Thoracic aorta (tissue), 2 donors: ENCODE measurements at regions not wholly inside any gene's neighbourhood (a gene's known extent, or its start where the extent isn't known, plus 50 kb on each side); places are given as distances from the start of the nearest gene placed in this dataset.

Experiments used
- ATAC-seq: fragments of 150-250 bp; one replicate; pipeline ENCODE4 v1.8.0; 2017; ENCODE audit warnings: low read depth; ENCODE audit not compliant: insufficient number of reproducible peaks, low FRiP score
- DNase-seq: peaks from one replicate; pipeline ENCODE4 v3.0.0-alpha.2; 2020; ENCODE audit warnings: low spot score
- H3K27ac ChIP-seq, 2 donors: fragments of 200-600 bp; sonication (generic); 1 replicate in 1 of 2; 2 replicates in 1 of 2; pipeline ENCODE4 v1.5.1; 2016; ENCODE audit warnings: mild to moderate bottlenecking in 2 of 2, moderate library complexity in 2 of 2
- H3K27me3 ChIP-seq: fragments of 200-600 bp; sonication (generic); replicated peaks from 2 replicates; pipeline ENCODE4 v1.6.0; 2016; ENCODE audit warnings: mild to moderate bottlenecking; ENCODE audit not compliant: insufficient read depth
- H3K36me3 ChIP-seq: fragments of 200-600 bp; sonication (generic); one replicate; pipeline ENCODE4 v1.5.1; 2016
- H3K4me1 ChIP-seq, 2 donors: fragments of 200-600 bp; sonication (generic); 1 replicate in 1 of 2; 2 replicates in 1 of 2; pipeline versions ENCODE4 v1.5.1 to v1.6.0; 2016; ENCODE audit warnings: low read depth in 2 of 2, mild to moderate bottlenecking in 1 of 2; ENCODE audit not compliant: control insufficient read depth in 1 of 2
- H3K4me3 ChIP-seq: fragments of 200-600 bp; sonication (generic); 2 replicates; pipeline ENCODE4 v1.5.1; 2016; ENCODE audit warnings: mild to moderate bottlenecking
- H3K9me3 ChIP-seq: fragments of 200-600 bp; sonication (generic); 2 replicates; pipeline ENCODE4 v1.5.1; 2016
- CTCF ChIP-seq: fragments of 200-600 bp; sonication (generic); IDR thresholded peaks from one replicate; pipeline ENCODE4 v1.5.1; 2019; ENCODE audit warnings: antibody characterized with exemption

- DNase-seq (no peak), ATAC-seq (no peak)
- Histone ChIP-seq H3K36me3 (no peaks in the 10 kb centered on the region), H3K27me3 (no peaks in the 10 kb centered on the region), H3K4me3 (no peak overlapping the region), H3K27ac (no peak overlapping the region), H3K4me1 (peaks cover 0 to 8% of the 10 kb centered on the region in 2 donors), H3K9me3 (no peaks in the 10 kb centered on the region)
- TF ChIP-seq CTCF, result no peak
Measured at GRCh38 chr15:95138604-95139270, 907.4 kb downstream of the MCTP2 start.

- Histone ChIP-seq H3K4me1 (peaks cover 0 to 8% of the 10 kb centered on the region in 2 donors), H3K9me3 (no peaks in the 10 kb centered on the region), H3K4me3 (no peak overlapping the region), H3K27me3 (no peaks in the 10 kb centered on the region), H3K36me3 (no peaks in the 10 kb centered on the region), H3K27ac (no peak overlapping the region)
- ATAC-seq, result no peak
- TF ChIP-seq CTCF, result no peak
- DNase-seq, result no peak
Measured at GRCh38 chr15:95141486-95141885, 910.1 kb downstream of the MCTP2 start.

- H3K27me3 ChIP-seq, result no peaks in the 10 kb centered on the region
- DNase-seq (no peak), ATAC-seq (no peak)
- no peak for TF ChIP-seq CTCF
- H3K4me1 ChIP-seq, result peaks cover 0 to 8% of the 10 kb centered on the region in 2 donors
- H3K9me3 ChIP-seq, result no peaks in the 10 kb centered on the region
- no peaks in the 10 kb centered on the region for H3K36me3 ChIP-seq
- no peak overlapping the region for H3K4me3 ChIP-seq
- no peak overlapping the region for H3K27ac ChIP-seq
Measured at GRCh38 chr15:95142531-95142930, 911.2 kb downstream of the MCTP2 start.

GRCh38 chr15:95146481-95146880 lies 915.1 kb downstream of the MCTP2 start:
- Histone ChIP-seq H3K36me3 (no peaks in the 10 kb centered on the region), H3K27me3 (no peaks in the 10 kb centered on the region), H3K4me3 (no peak overlapping the region), H3K4me1 (peaks cover 0 to 8% of the 10 kb centered on the region in 2 donors), H3K27ac (no peak overlapping the region), H3K9me3 (no peaks in the 10 kb centered on the region)
- TF ChIP-seq CTCF, result no peak
- no peak for DNase-seq
- no peak for ATAC-seq

- no peak for DNase-seq
- TF ChIP-seq CTCF, result no peak
Measured at GRCh38 chr15:95148183-95148582, 916.8 kb downstream of the MCTP2 start.

More at GRCh38 chr15:95148183-95148582, 916.8 kb downstream of the MCTP2 start:
- H3K4me3 ChIP-seq, result no peak overlapping the region
- ATAC-seq, result no peak
- H3K36me3 ChIP-seq, result no peaks in the 10 kb centered on the region
- H3K4me1 ChIP-seq, result no peaks in the 10 kb centered on the region
- H3K27me3 ChIP-seq, result no peaks in the 10 kb centered on the region
- no peak overlapping the region for H3K27ac ChIP-seq
- no peaks in the 10 kb centered on the region for H3K9me3 ChIP-seq
